NCI-H146 (cell line): ENCODE measurements at regions not wholly inside any gene's neighbourhood (a gene's known extent, or its start where the extent isn't known, plus 50 kb on each side); places are given as distances from the start of the nearest gene placed in this dataset.
"Not testable (repeated sequence)": the region's sequence is repeated elsewhere in the genome, so short reads cannot be mapped to it uniquely, and the experiment has no call there.

Source experiments
- DNase-seq: peaks from one replicate; lab custom pipeline; 2025; lab: John Stamatoyannopoulos, UW

DNA sequence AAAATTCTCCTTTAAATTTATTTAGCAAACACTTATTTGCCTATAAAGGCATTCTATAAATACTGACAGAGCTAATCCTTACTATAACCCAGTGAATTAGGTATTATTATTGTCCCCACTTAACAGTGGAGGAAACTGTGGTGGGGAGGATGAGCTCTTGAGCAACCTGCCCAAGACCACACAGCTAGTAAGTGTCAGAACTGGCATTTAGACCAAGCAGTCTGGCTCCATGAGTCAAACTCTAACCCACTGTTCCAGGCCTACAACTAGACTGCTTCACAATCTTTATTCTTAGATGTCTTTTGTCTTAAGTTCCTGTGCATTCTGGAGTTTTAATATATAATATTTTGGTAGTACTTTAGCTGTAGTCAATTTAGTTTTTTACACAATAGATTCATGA lies 530.8 kb downstream of the BCKDHB start:
- no peak for DNase-seq

GRCh38 chr6:80636689-80637088 lies 530.2 kb downstream of the BCKDHB start:
- no peak for DNase-seq

DNA sequence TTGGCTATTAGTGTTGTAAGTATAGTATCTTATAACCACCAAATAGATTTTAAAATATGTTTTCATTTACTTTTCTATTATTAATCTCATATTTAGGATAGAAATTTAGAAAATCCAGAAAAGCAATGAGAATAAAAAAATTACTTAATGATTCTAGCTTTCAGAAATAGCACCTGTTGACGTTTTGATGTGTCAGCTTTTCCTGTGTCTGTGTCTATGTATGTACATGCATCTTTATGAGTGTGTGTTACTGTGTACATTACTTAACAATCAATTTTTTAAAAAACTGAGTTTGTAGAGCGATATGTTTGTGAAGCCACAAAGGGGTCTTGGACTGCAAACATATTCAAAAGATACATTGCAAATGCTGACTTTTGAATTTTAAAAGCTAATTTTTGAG lies 526.9 kb downstream of the BCKDHB start:
- no peak for DNase-seq

DNA sequence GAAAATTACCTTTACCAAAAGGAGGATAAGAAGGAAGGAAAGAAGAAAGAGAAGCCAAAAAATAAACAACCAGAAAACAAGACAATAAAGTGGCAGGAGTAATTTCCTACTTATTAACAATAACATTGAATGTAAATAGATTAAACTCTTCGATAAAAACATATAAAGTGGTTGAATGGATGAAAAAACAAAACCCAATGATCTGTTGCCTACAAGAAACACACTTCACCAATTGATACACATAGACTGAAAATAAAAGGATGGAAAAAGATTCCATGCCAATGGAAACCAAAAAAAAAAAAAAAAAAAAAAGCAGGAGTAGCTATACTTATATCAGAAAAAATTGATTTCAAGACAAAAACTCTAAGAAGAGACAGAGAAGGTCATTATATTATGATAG lies 518.9 kb downstream of the BCKDHB start:
- no peak for DNase-seq

GRCh38 chr6:80623066-80623815 lies 516.8 kb downstream of the BCKDHB start:
- DNase-seq, result no peak

DNA sequence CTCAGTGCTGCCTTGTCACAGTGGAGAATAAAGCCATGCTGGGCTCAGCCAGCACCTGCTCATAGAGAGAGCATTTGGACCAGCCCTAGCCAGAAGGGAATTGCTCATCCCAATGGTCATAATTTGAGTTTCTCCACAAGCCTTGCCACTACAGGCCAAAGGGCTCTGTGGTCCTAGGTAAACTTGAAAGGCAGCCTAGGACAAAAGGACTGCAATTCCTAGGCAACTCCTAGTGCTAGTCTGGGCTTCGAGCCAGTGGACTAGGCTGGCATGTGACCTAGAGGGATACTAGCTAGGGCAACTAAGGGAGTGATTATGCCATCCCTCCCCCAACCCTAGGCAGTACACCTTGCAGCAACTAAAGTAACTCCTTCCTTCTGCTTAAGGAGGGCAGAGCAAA lies 516.2 kb downstream of the BCKDHB start:
- DNase-seq, result no peak

DNA sequence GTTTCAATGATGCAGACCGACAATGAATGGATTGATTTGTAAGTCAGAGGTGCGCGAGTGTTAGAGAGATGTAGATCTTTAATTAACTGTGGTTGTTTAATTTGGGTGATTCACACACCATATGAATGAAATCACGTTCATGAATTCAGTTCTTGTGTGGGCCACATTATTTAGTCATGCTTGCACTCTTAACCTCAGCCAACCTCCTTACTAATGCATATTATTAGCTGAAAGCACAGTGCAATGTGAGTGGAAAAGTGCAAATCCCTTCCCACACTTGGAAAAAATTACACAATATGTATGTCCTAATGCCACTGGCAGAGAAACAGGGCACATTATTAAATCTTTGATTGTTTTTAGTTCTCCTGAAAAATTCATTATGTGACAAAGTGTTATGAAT lies 512.5 kb downstream of the BCKDHB start:
- no peak for DNase-seq

DNA sequence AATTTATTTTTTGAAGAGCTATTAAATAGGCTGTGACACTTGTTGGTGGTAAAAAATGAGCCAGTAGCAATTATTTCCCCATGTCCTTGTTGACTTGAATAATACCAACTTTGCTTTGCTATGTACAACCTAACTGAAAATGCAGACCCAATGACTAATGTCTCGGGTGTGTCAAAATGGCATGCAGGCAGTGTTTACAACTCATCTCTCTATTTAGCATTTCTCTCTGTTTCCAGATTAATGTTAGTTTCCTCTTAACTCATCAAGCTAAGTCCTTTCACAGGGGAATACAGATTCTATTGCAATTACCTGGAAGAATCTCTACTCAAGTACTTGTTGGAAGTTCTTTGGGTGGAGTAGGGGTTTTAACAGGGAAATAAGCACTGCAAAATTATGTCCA lies 504.4 kb downstream of the BCKDHB start:
- no peak for DNase-seq

GRCh38 chr6:80608881-80609280 lies 502.4 kb downstream of the BCKDHB start:
- no peak for DNase-seq

- DNase-seq, result no peak
These were observed 501.4 kb downstream of the BCKDHB start for GRCh38 chr6:80607811-80608391.

GRCh38 chr6:80605165-80605989 lies 498.9 kb downstream of the BCKDHB start:
- DNase-seq, result peak; percentile 4

GRCh38 chr6:80603679-80604078 lies 497.2 kb downstream of the BCKDHB start:
- no peak for DNase-seq

- no peak for DNase-seq
These were observed 488.0 kb downstream of the BCKDHB start for GRCh38 chr6:80594461-80594860.

DNA sequence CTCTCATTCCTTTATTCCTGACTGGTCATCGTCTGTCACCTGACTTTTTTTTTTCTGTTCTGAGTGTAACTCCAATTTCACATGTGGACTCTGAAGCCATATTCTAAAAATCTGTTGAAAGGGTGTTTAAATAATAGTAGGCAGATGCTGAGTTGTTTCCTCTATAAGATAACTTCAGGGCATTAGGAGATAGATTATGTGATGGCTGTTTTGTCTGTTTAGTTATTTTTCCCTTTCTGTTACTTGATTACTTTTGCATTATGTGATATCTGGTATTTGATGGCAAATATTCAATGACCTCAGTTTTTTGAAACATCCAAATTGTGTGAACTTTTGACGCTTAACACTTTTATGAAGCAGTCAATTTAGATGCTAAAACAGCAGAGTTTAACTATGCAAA lies 486.0 kb downstream of the BCKDHB start:
- DNase-seq, result no peak

DNA sequence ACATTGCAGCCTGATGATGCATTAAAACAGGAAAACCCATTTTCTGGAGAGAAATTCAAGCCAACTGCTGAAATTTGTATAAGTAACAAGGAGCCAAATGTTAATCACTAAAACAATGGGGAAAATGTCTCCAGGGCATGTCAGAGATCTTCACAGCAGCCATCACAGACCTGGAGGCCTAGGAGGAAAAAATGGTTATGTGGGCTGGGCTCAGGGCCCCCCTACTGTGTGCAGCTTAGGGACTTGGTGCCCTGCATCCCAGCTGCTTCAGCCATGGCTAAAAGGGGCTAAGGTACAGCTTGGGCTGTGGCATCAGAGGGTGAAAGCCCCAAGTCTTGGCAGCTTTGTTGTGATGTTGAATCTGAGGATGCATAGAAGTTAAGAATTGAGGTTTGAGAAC lies 479.8 kb downstream of the BCKDHB start:
- no peak for DNase-seq

- DNase-seq, result no peak
These were observed 473.0 kb downstream of the BCKDHB start for GRCh38 chr6:80579391-80580023.

DNA sequence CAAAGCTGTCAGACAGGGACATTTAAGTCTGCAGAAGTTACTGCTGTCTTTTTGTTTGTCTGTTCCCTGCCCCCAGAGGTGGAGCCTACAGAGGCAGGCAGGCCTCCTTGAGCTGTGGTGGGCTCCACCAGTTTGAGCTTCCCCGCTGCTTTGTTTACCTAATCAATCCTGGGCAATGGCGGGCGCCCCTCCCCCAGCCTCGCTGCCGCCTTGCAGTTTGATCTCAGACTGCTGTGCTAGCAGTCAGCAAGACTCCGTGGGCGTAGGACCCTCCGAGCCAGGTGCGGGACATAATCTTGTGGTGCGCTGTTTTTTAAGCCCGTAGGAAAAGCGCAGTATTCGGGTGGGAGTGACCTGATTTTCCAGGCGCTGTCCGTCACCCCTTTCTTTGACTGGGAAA lies 466.8 kb downstream of the BCKDHB start:
- not testable (repeated sequence) for DNase-seq

GRCh38 chr6:80566361-80566760 lies 459.9 kb downstream of the BCKDHB start:
- DNase-seq, result no peak

DNA sequence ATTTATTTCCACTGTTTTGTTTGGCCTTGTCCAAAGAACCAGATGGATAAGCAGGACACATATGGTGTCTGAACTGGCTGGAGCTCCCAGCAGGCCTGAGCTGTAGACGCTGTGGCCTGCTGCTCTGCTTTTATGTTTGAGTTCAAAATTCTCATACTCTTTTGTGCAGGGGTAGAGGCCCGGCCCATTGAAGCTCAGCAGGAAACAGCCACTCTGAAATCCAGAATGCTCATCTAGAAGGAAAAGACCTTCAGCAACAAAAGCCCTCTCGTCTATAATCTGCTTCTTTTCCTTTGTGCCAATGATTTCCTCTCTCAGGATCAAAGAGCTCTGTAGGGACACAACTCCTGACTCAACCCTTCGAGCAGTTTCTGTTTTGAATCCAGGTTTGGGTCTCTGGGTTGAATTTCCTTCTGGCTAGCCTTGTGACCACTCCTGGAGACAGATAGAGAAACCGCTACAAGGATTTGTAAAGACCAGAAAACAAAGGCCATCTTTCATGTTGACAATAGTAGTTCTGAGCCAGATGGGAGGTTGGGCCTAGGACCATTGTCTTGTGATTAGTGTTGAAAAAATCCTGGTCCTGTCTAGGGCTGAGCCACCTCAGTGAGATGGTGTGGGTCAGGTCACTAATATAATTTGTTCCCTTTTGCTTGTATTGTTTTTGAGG lies 446.7 kb downstream of the BCKDHB start:
- DNase-seq, result no peak

GRCh38 chr6:80550748-80551147 lies 444.3 kb downstream of the BCKDHB start:
- DNase-seq, result no peak

DNA sequence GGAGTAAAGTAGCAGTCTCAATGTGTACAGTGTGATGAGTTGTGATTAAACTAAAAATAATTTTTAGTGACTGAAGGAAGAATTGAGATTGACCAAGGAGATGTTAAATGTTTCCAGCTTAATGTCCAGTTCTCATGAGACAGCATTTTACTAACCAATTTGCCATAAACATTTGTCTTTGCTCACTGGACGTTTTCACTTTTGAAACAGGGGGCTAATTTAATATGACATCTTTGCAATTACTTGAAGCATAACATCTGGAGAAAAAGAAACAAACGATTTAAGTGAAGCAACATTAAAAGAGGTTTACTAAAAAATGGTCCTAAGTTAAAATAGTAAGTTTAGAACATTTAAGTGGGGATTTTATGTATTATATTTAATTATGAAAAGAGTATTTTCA lies 443.8 kb downstream of the BCKDHB start:
- no peak for DNase-seq

DNA sequence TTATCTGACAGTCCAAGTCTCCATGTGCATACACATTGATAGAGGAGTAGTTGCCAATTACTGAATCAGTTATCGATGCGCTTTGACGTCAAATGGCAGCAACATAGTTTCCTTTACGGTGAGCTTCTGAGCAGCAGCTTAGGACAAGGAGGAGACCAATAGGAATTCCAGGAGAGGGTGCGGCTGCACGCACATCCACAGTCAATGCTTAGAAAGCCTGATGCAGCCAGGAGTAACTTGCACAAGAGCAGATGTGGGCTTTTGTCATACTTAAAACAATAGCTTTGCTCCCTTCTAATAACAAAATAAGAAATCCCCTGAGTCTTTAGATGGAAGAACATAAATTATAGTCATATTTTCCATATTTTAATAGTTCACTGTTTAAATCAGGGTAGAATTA lies 442.1 kb downstream of the BCKDHB start:
- no peak for DNase-seq
